ENCODE measurements at regions not wholly inside any gene's neighbourhood (a gene's known extent, or its start where the extent isn't known, plus 50 kb on each side); places are given as distances from the start of the nearest gene placed in this dataset.

DNA sequence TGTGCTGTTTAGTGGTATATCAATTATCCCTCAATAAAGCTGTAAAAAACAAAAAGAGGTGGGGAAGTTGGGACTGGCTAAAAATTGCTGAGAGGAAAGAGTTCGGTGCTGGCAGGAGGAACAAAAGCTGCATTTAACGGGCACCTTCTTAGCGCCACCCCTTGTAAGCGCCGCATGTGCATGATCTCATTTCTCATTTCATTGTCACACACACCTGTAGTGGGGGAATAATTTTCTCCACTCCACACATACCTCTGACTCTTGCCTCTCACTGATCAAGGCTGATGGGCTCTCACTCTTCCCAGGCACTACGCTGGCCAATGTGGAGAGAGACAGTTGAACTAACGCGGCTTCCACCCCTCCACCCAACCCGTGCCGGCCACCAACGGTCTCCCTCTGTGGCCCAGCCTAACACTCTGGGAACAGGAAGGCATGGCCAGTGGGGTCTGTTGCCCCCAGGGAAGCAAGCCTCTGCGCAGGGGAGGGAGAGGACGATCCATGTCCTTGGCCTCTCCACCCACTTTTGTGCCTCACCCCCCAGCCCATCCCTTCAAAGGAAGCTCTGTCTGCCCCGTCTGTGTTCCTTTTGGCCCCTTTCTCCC, 186.7 kb upstream of the SYT13 start:
- TF ChIP-seq EZH2 (IDR thresholded peaks at IDR 0.05; ENCODE audit: borderline replicate concordance, low read depth, low read length, severe bottlenecking) = no peak
- TF ChIP-seq, protein P1, sequence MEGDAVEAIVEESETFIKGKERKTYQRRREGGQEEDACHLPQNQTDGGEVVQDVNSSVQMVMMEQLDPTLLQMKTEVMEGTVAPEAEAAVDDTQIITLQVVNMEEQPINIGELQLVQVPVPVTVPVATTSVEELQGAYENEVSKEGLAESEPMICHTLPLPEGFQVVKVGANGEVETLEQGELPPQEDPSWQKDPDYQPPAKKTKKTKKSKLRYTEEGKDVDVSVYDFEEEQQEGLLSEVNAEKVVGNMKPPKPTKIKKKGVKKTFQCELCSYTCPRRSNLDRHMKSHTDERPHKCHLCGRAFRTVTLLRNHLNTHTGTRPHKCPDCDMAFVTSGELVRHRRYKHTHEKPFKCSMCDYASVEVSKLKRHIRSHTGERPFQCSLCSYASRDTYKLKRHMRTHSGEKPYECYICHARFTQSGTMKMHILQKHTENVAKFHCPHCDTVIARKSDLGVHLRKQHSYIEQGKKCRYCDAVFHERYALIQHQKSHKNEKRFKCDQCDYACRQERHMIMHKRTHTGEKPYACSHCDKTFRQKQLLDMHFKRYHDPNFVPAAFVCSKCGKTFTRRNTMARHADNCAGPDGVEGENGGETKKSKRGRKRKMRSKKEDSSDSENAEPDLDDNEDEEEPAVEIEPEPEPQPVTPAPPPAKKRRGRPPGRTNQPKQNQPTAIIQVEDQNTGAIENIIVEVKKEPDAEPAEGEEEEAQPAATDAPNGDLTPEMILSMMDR (IDR thresholded peaks at IDR 0.05; ENCODE audit: borderline replicate concordance, extremely low read depth, low read length, poor library complexity, severe bottlenecking) = no peak

Measured in DND-41 (cell line).